ENCODE measurements at regions not wholly inside any gene's neighbourhood (a gene's known extent, or its start where the extent isn't known, plus 50 kb on each side); places are given as distances from the start of the nearest gene placed in this dataset.

GRCh38 chr20:40512591-40512990 lies 176.4 kb downstream of the MAFB start:
- no peak for TF ChIP-seq CTCF (IDR thresholded peaks at IDR 0.05)
- no peak for DNase-seq
- H3K36me3 ChIP-seq (ENCODE audit: low read depth) = no peaks in the 10 kb centered on the region
- intact Hi-C loops (cut with DNase I, micrococcal nuclease) = no loop called here
- ATAC-seq = no peak
- no peaks in the 10 kb centered on the region for H3K4me1 ChIP-seq (ENCODE audit: low read depth)
- H3K9me3 ChIP-seq = no peaks in the 10 kb centered on the region
- H3K4me3 ChIP-seq = no peak overlapping the region

GRCh38 chr20:40511478-40511877 lies 177.6 kb downstream of the MAFB start:
- TF ChIP-seq CTCF (IDR thresholded peaks at IDR 0.05) = no peak
- intact Hi-C loops (cut with DNase I, micrococcal nuclease) = no loop called here
- H3K9me3 ChIP-seq = no peaks in the 10 kb centered on the region
- H3K4me1 ChIP-seq (ENCODE audit: low read depth) = no peaks in the 10 kb centered on the region
- DNase-seq (no peak), ATAC-seq (no peak)
- H3K4me3 ChIP-seq = no peak overlapping the region
- H3K36me3 ChIP-seq (ENCODE audit: low read depth) = no peaks in the 10 kb centered on the region

- intact Hi-C loops (cut with DNase I, micrococcal nuclease) = no loop called here
Observed at GRCh38 chr20:40510622-40511021, 178.4 kb downstream of the MAFB start.

GRCh38 chr20:40508821-40509220 lies 180.2 kb downstream of the MAFB start:
- H3K36me3 ChIP-seq (ENCODE audit: low read depth) = no peaks in the 10 kb centered on the region
- H3K4me1 ChIP-seq (ENCODE audit: low read depth) = no peaks in the 10 kb centered on the region
- intact Hi-C loops (cut with DNase I, micrococcal nuclease) = no loop called here
- H3K9me3 ChIP-seq = no peaks in the 10 kb centered on the region
- no peak overlapping the region for H3K4me3 ChIP-seq
- ATAC-seq (no peak), DNase-seq (no peak)
- no peak for TF ChIP-seq CTCF (IDR thresholded peaks at IDR 0.05)

More at GRCh38 chr20:40510622-40511021, 178.4 kb downstream of the MAFB start:
- no peaks in the 10 kb centered on the region for H3K36me3 ChIP-seq (ENCODE audit: low read depth)
- H3K9me3 ChIP-seq = no peaks in the 10 kb centered on the region
- no peak for DNase-seq
- no peaks in the 10 kb centered on the region for H3K4me1 ChIP-seq (ENCODE audit: low read depth)
- no peak for ATAC-seq
- no peak for TF ChIP-seq CTCF (IDR thresholded peaks at IDR 0.05)
- no peak overlapping the region for H3K4me3 ChIP-seq

DNA sequence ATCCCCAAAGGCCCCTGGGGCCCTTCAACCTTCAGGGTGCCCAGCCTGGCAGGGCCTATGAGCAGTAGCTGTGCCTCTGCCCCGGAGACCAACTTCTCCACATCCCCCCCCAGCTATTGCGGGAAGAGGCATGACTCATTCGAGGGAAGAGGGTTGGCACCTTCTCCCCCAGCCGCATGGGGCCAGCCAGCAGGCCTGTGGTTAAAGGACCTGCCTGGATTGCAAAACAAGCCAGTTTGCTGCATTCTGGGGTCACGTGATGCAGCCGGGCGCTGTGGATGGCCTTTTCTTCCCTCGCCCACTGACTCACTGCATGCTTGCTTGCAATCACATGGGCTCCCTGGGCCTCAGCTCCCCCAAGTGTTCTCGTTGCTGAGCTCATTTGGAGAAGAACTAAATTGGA lies 182.5 kb downstream of the MAFB start:
- Histone ChIP-seq H3K36me3 (ENCODE audit: low read depth) (no peaks in the 10 kb centered on the region), H3K4me1 (ENCODE audit: low read depth) (no peaks in the 10 kb centered on the region), H3K4me3 (no peak overlapping the region), H3K9me3 (no peaks in the 10 kb centered on the region)
- intact Hi-C loops (cut with DNase I, micrococcal nuclease) = no loop called here
- DNase-seq = peak; percentile 56 to 90 (median 62)
- no peak for TF ChIP-seq CTCF (IDR thresholded peaks at IDR 0.05)
- peak; percentile 72 for ATAC-seq

DNA sequence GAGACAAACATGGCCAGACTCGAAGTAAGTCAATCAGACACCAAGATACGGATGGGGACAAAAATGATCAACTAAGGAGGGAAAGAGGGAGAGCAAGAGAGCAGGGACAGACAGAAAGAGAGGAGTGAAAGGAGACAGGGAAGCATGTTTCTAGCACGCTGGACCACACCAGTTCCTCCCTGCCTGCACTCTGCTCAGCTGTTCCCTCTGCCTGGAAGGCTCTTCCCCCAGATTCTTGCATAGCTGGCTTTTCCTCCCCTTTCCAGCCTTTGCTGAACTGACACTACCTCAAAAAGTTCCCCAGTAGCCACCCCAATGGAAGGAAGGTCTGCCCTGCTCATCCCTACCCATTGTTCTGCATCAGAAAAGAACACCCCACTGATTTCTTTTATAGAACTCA lies 185.9 kb downstream of the MAFB start:
- ATAC-seq = no peak
- no peak overlapping the region for H3K4me3 ChIP-seq

More for the DNA sequence above, 185.9 kb downstream of the MAFB start:
- no peaks in the 10 kb centered on the region for H3K36me3 ChIP-seq (ENCODE audit: low read depth)
- TF ChIP-seq CTCF (IDR thresholded peaks at IDR 0.05) = no peak
- intact Hi-C loops (cut with DNase I, micrococcal nuclease) = no loop called here
- no peaks in the 10 kb centered on the region for H3K9me3 ChIP-seq
- no peak for DNase-seq
- no peaks in the 10 kb centered on the region for H3K4me1 ChIP-seq (ENCODE audit: low read depth)
